ENCODE measurements at regions not wholly inside any gene's neighbourhood (a gene's known extent, or its start where the extent isn't known, plus 50 kb on each side); places are given as distances from the start of the nearest gene placed in this dataset.
A peak's percentile ranks its signal among the peaks of the same experiment; 100 is the strongest.

DNA sequence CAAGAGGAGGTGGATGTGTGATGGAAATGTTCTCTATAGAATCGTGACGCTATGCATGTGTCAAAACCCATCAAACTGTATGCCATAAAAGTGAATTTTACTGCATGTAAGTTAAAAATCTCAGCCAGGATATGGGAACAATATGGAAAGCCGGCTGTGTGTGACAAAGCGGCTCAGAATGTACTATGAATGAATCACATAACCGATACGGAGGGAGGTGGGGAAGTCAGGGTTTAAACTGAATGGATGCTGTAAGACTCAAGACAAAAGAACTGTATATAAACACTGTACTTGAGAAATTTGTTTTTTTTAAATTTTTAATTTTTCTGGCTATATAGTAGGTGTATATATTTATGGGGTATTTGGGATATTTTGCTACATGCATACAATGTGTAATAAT is 111.6 kb upstream of the PDE4B start:
- H3K9me3 ChIP-seq (ENCODE audit: low read depth): no peaks in the 10 kb centered on the region
- H3K36me3 ChIP-seq (ENCODE audit: low read depth): no peaks in the 10 kb centered on the region
- H4K20me1 ChIP-seq (ENCODE audit: insufficient read depth): no peaks in the 10 kb centered on the region
- no peak overlapping the region for H3K27ac ChIP-seq
- TF ChIP-seq EZH2phosphoT487 (IDR thresholded peaks at IDR 0.05; ENCODE audit: insufficient read depth, low read depth) (no peak), EZH2 (IDR thresholded peaks at IDR 0.05; ENCODE audit: insufficient read depth, poor library complexity, severe bottlenecking) (no peak)
- no peak overlapping the region for H2AFZ ChIP-seq
- no peak overlapping the region for H3K9ac ChIP-seq
- in situ Hi-C loops (cut with MboI): loop anchor here (10.0 kb wide), 1 partner anchor 446 kb away; no protein-coding TSS in a partner anchor
- H3K4me2 ChIP-seq (ENCODE audit: unreplicated experiment): no peak overlapping the region
- no peaks in the 10 kb centered on the region for H3K9me2 ChIP-seq (ENCODE audit: insufficient read depth)
- no peaks in the 10 kb centered on the region for H3K79me2 ChIP-seq (ENCODE audit: insufficient read depth)
- 26 to 36% methylated on average over 4 to 6 of the region's 6 CpGs for WGBS, 2 experiments (ENCODE audit: low coverage in 1 of 2, low lambda C conversion rate in 2 of 2, missing lambda C conversion rate in 2 of 2)
- no peaks in the 10 kb centered on the region for H3K27me3 ChIP-seq (replicated peaks; ENCODE audit: insufficient read depth)
- peak; percentile 81 for DNase-seq
- H3F3A ChIP-seq (ENCODE audit: insufficient read depth): no peaks in the 10 kb centered on the region
- H3K4me1 ChIP-seq (ENCODE audit: insufficient read depth): no peaks in the 10 kb centered on the region; the same call in 1 of the 2 replicates
- H3K4me3 ChIP-seq: no peak overlapping the region

DNA sequence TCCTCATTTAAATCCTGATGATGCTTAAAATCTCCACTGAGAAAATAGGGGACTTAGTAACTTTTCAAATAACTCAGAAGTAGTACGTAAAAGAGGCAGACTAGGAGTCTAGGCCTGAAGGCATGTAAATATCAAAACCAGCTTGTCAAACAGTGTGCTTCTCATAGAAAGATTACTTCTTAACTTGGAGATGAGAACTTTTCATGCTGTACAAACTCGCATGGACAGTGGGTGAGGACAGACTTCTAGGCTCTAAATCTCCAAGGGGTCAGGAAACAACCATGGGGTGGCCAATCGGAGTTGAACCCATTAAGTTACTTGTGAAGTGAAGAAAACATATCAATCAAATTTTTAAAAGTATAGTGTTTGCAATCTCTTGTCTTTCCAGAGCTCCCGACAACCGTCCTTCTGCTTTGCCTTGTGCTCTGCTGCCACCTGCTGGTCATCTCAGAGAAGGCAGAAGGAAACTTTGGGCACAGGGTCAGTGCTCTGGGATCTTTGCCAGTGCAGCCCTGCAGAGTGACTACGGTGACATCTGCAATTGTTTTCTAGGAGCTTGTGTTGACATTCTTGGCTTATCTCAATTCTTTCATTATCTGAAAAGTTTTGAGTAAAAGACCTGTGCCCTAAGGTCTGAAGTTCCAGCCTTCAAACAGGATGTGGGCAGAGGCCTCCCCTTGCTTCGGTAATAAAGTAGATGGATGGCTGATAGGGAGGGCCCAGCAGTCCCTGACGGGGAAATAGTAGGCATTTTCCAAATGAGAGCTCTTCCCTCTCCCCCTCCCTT is 105.1 kb upstream of the PDE4B start:
- Histone ChIP-seq H3K9me3 (ENCODE audit: low read depth) (no peaks in the 10 kb centered on the region), H3K4me3 (no peak overlapping the region), H3K9me2 (ENCODE audit: insufficient read depth) (no peaks in the 10 kb centered on the region), H3K36me3 (ENCODE audit: low read depth) (no peaks in the 10 kb centered on the region), H3K9ac (no peak overlapping the region), H3K79me2 (ENCODE audit: insufficient read depth) (no peaks in the 10 kb centered on the region), H3K4me1 (ENCODE audit: insufficient read depth) (peaks cover 8% of the 10 kb centered on the region; the same call in 1 of the 2 replicates), H3F3A (ENCODE audit: insufficient read depth) (no peaks in the 10 kb centered on the region), H3K27ac (no peak overlapping the region), H3K27me3 (replicated peaks; ENCODE audit: insufficient read depth) (no peaks in the 10 kb centered on the region), H3K4me2 (ENCODE audit: unreplicated experiment) (peak overlapping the region; percentile 16), H2AFZ (0 out of 2 replicates have a peak overlapping the region, but pooled peaks have one; percentile 33), H4K20me1 (ENCODE audit: insufficient read depth) (no peaks in the 10 kb centered on the region)
- DNase-seq: peak; percentile 77
- no peak for TF ChIP-seq EZH2 (IDR thresholded peaks at IDR 0.05; ENCODE audit: insufficient read depth, poor library complexity, severe bottlenecking)
- TF ChIP-seq EZH2phosphoT487 (IDR thresholded peaks at IDR 0.05; ENCODE audit: insufficient read depth, low read depth): no peak
- 4 to 5% methylated on average over 8 of the region's 8 CpGs for WGBS, 2 experiments (ENCODE audit: low coverage in 1 of 2, low lambda C conversion rate in 2 of 2, missing lambda C conversion rate in 2 of 2)
- in situ Hi-C loops (cut with MboI): loop anchor here (10.0 kb wide), 1 partner anchor 453 kb away; no protein-coding TSS in a partner anchor

DNA sequence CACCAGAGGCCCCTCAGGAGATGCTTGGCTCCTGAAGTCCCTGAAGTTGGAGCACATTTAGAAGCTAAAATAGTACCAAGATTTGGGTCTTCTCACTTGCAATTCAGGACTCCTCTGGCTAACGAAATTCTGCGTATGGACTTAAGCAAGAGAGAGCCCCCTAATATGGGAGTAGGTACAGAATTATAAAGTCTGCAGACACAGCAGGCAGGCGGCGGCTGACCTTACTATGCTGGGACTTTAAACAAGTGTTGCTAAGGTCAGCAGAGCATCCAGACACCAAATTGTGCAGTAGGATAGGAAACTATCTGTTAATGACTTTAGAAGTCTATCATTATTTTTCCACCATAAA is 104.5 kb upstream of the PDE4B start:
- Histone ChIP-seq H3K4me1 (ENCODE audit: insufficient read depth) (peaks cover 8% of the 10 kb centered on the region; the same call in 1 of the 2 replicates), H3K9ac (no peak overlapping the region), H3K9me2 (ENCODE audit: insufficient read depth) (no peaks in the 10 kb centered on the region), H3K27me3 (replicated peaks; ENCODE audit: insufficient read depth) (no peaks in the 10 kb centered on the region), H3K4me2 (ENCODE audit: unreplicated experiment) (no peak overlapping the region), H3F3A (ENCODE audit: insufficient read depth) (no peaks in the 10 kb centered on the region), H3K9me3 (ENCODE audit: low read depth) (no peaks in the 10 kb centered on the region), H3K79me2 (ENCODE audit: insufficient read depth) (no peaks in the 10 kb centered on the region), H3K4me3 (no peak overlapping the region), H2AFZ (no peak overlapping the region), H4K20me1 (ENCODE audit: insufficient read depth) (no peaks in the 10 kb centered on the region), H3K27ac (no peak overlapping the region), H3K36me3 (ENCODE audit: low read depth) (no peaks in the 10 kb centered on the region)
- DNase-seq: no peak
- TF ChIP-seq EZH2phosphoT487 (IDR thresholded peaks at IDR 0.05; ENCODE audit: insufficient read depth, low read depth): no peak
- no peak for TF ChIP-seq EZH2 (IDR thresholded peaks at IDR 0.05; ENCODE audit: insufficient read depth, poor library complexity, severe bottlenecking)
- in situ Hi-C loops (cut with MboI): loop anchor here (10.0 kb wide), 1 partner anchor 453 kb away; no protein-coding TSS in a partner anchor
- 87 to 93% methylated on average over 4 of the region's 4 CpGs for WGBS, 2 experiments (ENCODE audit: low coverage in 1 of 2, low lambda C conversion rate in 2 of 2, missing lambda C conversion rate in 2 of 2)

DNA sequence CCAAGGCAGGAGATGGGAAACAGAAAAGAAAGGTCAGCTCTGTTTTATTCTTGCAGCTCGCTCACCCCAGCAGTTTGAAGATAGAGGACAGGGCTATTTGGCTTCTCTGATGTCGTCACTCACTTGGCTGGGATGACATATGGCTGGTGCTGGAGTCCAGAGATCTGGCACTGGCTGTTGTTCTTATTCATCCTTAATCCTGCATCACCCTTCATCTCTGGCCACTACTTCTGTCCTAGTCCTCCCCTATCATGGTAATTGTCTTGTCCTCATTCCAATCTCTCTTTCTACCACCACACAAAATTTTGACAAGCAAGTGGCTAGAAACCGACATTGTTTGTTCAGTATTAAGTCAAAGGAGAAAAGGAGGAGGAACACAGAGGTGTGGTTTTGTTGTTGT is 103.8 kb upstream of the PDE4B start:
- DNase-seq: peak; percentile 36
- Histone ChIP-seq H3K4me2 (ENCODE audit: unreplicated experiment) (no peak overlapping the region), H4K20me1 (ENCODE audit: insufficient read depth) (no peaks in the 10 kb centered on the region), H3K9ac (no peak overlapping the region), H3K27me3 (replicated peaks; ENCODE audit: insufficient read depth) (no peaks in the 10 kb centered on the region), H3K27ac (no peak overlapping the region), H3K4me3 (no peak overlapping the region), H3F3A (ENCODE audit: insufficient read depth) (no peaks in the 10 kb centered on the region), H2AFZ (no peak overlapping the region), H3K4me1 (ENCODE audit: insufficient read depth) (peaks cover 8% of the 10 kb centered on the region; the same call in 1 of the 2 replicates), H3K9me3 (ENCODE audit: low read depth) (no peaks in the 10 kb centered on the region), H3K79me2 (ENCODE audit: insufficient read depth) (no peaks in the 10 kb centered on the region), H3K36me3 (ENCODE audit: low read depth) (no peaks in the 10 kb centered on the region), H3K9me2 (ENCODE audit: insufficient read depth) (no peaks in the 10 kb centered on the region)
- 44 to 61% methylated on average over 3 of the region's 3 CpGs for WGBS, 2 experiments (ENCODE audit: low coverage in 1 of 2, low lambda C conversion rate in 2 of 2, missing lambda C conversion rate in 2 of 2)
- in situ Hi-C loops (cut with MboI): loop anchor here (10.0 kb wide), 1 partner anchor 454 kb away; no protein-coding TSS in a partner anchor
- TF ChIP-seq EZH2 (IDR thresholded peaks at IDR 0.05; ENCODE audit: insufficient read depth, poor library complexity, severe bottlenecking): no peak
- TF ChIP-seq EZH2phosphoT487 (IDR thresholded peaks at IDR 0.05; ENCODE audit: insufficient read depth, low read depth): no peak

Measured in GM23248 (cell line).